A172 (cell line): ENCODE measurements at regions not wholly inside any gene's neighbourhood (a gene's known extent, or its start where the extent isn't known, plus 50 kb on each side); places are given as distances from the start of the nearest gene placed in this dataset.
A peak's percentile ranks its signal among the peaks of the same experiment; 100 is the strongest.
"Not testable (repeated sequence)": the region's sequence is repeated elsewhere in the genome, so short reads cannot be mapped to it uniquely, and the experiment has no call there.

ENCODE experiments used
- DNase-seq: peaks from one replicate; pipeline ENCODE4 v3.0.0-alpha.2; 2015; ENCODE audit warnings: low spot score

DNA sequence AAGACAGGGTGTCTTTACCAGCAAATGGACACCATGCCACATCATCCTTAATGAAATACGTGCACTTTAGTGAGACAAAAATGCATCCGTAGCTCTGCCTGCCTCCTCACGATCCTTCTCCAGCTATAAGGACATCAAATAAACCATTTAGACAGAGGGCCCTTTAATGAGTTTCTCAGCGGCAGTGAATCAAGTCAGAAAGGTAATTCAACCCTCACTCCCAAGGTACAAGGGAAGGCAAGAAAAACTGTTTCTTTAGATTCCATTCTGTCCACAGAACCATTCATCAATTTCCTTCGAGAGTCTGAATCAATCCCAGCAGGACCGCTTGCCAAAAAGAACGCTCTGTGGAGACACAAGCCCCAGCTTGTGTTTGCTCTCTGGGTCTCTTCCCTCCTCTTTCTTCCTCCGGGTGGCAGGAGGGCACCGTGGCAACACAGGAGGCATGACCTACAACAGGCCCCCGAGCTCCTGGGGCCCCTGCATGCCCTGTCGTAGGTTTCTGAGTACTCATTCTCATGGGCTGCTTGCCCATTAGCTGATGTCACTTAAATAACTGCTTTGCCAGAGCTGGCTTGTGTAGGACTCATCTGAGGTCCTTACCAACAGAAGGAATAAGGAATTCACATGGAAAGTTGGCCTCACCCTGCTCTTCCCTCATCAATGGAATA lies 297.8 kb upstream of the PRKCQ start:
- DNase-seq, result no peak

DNA sequence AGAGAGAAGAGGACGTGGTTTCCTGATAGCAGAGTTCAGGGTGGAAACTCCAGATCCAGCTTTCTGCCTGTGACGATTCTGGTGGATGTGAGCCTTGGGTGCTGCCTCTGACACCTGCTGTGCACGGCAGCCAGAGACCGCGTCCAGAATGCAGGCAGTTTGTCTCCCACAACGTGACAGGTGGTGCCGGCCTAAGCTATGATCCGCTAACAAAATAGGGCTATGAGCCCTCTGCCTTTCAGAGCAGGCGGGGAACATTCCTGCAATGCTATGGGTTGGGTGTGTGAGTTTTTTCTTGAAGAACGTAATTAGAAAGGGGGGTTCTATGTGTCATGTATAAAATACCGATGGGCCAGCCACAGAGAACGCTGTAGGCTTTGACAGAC lies 297.3 kb upstream of the PRKCQ start:
- DNase-seq, result no peak

DNA sequence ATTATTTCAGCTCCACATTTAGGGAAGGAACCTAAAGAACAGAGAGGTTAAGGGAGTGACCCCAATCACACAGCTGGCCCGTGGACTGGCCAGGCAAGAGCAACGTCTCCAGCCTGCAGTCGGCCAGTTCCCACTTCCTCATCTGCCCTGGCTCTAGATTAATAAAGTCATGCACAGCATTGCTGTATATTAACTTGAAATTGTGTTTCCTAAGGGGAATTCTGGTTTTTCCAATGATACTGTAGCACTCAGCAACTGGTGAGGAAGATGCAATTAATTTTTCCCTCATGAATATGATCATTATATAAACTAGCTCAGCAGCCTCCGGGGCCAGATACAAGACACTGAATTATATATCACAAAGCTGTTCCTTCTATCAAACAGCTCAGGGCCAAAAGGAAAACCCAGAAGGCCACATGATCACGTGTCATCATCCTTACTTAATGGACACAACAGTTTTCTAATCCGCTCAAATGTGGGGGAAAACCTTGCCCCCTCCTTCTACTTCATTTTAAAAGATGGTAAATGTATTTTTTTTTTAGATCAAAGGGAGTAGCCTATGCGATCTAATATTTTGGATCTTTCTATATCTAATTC lies 295.3 kb upstream of the PRKCQ start:
- DNase-seq, result no peak

DNA sequence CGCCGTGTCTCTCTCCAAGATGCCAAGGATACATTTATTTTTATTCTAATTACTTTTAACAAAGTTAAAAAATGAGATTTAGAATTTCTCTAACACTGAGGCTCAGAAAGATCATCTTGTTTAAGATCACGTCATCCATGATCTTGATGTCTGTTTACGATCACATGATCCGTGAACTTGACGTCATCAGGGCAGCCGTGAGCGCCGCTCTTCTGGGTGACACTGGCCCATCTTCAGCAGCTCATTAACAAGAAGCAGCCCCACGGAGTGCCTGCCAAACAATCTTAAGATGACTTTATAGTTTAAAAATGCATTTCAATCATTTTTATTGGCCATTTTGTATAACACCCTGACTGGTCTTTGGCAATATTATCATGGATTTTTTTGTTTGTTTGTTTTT lies 291.1 kb upstream of the PRKCQ start:
- no peak for DNase-seq

DNA sequence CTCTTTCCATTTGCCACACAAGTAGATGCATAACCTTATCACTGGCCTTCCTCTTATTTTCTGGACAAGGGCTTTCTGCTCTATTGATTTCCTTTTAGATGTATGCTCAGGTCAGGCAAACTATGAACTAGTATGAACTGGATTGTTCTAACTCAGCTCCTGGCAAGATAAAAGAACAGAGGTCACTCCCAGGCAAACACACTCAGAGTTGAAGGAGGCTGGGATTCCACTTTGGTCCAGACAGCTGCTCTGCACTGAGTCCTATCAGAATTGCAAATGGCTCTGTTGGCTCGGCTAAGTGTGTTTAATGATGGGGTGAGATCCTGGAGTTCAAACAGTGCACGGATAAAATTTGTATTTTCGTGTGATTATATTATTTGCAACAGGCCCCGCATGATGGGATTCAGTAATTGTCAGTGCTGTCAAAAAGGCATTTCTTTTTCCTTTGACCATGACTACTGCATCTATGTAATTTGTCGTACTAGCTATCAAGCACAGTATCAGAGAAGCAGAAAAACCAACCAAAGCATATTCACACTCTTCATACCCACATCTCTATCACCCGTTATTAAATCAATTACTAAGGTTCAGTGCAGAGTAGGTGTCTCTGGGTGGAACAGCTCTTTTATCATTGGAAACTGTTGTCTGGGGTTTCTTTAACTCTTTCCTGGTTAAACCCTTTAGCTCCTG lies 288.1 kb upstream of the PRKCQ start:
- DNase-seq, result no peak

DNA sequence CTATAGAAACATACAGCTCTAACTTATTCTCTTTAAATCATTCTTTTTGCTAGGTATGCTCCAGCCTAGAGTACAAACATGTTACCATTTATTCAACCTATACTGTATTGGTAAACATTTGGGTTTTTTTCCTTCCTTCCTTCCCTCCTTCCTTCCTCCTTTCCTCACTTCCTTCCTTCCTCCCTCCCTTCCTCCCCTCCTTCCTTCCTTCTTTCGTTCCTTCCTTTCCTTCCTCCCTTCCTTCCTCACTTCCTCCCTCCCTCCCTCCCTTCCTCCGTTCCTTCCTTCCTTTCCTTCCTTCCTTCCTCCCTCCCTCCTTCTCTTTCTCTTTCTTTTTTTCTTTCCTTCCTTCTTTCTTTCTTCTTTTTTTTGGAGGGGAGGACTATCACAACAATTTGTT lies 286.7 kb upstream of the PRKCQ start:
- DNase-seq, result no peak

DNA sequence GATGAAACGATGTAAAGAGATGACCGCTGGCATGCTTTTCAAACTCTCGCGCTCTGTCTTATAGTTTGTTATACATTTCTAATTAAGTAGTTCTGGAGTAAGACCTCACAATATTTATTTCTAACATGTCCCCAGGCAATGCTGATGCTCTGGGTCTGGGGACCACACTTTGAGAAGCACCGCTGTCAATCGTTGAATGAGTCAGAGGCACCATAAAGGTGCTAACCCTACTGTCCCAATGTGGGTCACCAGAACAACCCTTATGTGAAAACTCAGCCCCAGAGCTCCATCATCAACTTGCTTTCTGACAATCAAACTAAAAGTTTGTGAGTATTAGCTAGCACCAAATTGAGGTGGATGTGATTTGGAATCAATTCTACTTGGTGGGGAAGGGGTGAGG lies 284.1 kb upstream of the PRKCQ start:
- DNase-seq, result no peak

DNA sequence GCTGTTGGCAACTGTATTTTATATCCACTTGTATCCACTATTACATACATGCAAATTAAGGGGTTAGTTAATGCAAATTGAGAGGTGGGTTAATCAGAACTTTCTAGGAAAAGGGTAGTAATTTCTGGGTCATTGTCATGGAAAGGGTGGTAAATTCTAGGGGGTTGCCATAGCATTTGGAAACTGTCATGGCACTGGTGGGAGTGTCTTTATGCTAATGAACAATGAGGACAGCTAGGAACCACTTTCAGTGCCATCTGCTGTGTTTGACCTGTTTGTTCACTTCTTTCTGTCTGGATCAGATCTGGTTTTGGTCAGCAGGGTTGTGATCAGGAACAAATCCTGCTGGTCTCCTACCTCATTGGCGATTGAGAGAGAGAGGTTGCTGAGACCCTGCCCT lies 283.3 kb upstream of the PRKCQ start:
- DNase-seq, result no peak

DNA sequence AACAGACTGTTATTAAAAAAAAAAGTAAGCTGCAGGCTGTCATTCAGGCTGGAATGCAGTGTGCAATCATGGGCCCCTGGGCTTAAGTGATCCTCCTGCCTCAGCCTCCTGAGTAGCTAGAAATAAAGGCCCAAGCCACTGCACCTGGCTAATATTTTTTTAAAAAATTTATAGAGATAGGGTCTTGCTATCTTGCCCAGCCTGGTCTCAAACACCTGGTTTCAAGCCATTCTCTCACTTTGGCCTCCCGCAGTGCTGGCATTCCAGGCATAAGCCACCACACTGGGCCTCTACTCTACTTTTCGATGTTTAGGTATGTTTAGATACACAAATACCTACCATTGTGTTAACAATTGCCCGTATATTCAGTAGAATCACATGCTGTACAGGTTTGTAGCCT lies 270.4 kb upstream of the PRKCQ start:
- no peak for DNase-seq

DNA sequence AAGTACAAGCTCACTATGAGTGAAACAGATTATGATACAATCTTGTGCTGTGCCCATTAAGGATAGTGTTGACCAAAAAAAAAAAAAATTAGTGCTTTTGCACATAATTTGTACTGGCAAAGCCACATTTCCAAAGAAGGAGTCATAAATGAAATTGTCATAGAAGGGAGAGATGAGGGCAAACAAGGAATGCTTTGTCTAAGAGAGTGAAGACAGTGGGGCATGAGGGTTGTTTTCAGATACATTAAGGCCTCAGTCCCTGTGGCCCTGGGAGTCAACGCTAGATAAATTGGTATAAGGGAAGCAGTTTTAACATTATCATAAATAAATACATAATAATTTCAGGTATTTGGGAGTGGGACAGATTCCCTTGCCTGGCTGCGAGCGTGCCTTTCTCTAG lies 267.5 kb upstream of the PRKCQ start:
- DNase-seq, result no peak

DNA sequence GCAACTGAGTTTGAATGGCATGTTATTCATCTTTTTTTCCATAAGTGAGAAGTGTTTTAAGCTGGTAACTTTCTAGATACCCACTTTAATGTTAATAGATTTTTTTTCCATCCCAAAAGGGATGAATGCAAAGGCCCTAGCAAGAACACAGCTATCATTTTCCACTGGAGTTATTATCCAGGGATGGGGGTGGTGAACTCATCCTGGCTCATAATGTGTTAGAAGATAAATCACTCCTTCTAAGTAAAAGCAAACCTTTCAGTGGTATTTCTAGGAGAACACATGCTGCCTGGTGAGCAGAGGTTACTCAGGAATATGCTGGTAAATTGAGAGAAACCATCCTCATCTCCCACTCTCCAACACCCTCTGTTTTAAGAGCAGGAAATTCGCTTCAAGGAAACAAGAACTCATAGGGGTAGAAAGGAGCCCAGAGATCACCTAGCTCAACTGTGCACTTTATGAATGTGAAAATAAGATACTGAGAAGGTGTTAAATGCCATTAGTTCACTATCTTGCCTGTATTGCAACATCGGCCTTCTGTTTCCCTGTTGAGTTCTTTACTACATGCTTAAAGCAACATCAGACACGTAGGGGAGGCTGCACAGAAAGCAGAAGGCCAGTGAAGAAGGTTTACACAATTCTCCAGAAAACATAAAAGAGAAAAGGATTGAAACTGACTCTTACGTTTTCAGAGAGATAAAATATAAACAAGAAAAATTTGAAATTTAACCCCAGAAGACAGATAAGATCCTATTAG lies 264.0 kb upstream of the PRKCQ start:
- no peak for DNase-seq

DNA sequence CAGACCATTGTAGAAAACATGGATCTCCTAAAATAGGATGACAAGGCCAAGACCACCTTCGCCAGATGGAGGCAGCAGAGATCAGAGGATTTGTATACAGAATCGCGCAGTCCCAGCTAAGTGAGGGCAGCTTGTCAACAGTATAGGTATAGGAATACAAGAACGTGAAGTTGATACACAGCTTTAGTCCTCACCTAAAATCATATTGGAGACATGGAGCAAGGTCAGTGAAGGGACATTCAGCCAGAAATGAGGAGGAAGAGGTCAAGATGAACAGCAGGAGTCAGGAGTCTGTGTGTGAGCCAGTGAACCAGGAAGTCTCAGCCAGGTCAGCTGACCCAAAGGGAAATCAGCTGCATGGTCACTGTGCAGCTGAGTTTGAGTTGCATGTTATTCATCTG lies 263.4 kb upstream of the PRKCQ start:
- DNase-seq, result no peak

DNA sequence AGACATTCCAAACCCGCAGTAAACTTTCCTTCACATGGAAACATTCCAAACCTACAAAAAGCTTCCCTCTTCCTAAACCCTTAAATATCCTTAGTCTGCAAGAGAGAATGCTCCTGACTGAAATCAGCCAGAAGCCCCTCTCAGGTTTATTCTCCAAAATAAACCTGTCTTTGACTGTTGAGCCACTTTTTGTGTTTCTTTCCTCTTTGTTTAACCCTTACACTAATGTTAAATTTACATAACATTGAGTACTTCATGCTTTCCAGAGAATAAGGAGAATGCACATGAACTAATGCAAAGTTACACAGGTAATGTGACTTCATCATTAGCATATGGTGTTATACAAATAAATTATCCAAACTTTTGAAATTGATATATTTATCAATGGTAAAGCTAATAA lies 262.6 kb upstream of the PRKCQ start:
- DNase-seq, result no peak

DNA sequence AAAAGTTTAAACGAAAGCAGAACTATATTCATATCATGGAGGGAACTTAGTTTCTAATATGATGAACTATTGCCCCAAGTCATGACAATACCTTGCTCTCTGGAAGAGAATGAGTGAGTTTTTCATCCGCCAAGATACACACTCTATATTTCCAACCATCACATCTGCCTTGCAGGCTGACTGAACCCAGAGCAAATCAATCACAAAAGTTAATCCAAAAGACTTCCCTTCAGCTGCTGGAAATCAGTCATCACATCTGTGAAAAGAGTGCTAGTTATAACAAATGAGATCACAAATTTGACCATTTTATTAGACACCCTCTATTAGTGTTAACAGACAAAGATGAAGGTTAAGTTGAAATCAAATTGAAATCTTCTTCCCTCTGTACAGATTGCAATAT lies 261.7 kb upstream of the PRKCQ start:
- no peak for DNase-seq

DNA sequence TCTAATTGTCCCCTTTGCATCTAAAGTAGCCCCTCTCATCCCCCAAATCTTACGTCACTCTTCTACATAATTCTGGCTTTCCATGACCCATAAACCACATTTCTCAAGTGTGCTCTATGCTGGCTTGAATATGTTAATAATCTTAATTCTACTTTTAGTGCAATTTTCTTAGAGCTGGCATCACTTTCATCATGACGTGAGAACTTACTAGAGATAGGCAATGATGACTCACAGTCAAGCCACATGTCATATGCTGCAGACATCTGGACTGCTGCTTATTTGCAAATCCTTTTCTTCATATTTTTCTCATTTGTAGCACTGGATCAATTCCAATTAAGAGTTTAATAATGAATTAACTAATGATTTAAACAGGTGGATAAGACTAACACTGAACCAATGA lies 260.7 kb upstream of the PRKCQ start:
- peak; percentile 44 for DNase-seq

DNA sequence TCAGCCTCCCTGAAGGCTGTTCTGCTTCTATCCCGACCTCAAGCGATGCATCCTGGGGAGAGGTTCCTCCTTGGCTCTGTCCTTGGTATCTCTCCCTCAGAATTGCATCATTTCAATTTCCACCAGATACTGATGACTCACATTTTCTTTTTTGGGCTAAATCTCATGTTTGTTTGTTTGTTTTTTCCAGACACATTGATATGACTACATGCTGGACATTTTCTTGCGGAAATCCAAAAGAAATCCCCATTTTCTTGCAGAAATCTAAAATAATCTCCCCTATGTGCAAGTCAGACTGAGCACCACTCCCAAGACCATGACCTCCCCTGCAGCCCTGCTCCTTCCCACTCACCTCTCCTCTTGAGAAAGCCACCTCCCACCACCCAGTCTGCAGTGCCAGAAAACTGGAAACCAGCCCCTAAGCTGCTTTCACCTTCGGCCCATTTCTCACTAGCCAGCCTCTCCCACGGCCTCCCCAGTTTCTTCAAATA lies 260.2 kb upstream of the PRKCQ start:
- DNase-seq, result peak; percentile 34

DNA sequence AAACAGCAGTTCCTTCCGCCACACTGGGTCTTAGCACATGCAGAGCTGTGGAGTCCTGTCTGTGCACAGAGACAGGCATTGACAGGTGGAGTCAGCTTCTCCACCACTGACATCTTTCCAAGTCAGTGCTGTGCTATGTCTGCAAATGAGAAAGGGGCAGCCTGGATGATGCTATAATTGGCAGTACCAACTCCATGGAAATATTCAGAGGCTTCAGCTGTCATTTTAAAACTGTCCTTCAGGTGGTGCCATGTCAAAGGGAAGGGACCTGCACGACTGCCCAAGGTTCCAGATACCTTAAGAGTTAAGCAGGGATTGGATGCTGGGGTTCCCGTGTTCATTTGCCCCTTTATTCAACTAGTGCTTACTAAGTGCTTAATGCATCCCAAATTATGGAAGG lies 258.0 kb upstream of the PRKCQ start:
- DNase-seq, result peak; percentile 6

DNA sequence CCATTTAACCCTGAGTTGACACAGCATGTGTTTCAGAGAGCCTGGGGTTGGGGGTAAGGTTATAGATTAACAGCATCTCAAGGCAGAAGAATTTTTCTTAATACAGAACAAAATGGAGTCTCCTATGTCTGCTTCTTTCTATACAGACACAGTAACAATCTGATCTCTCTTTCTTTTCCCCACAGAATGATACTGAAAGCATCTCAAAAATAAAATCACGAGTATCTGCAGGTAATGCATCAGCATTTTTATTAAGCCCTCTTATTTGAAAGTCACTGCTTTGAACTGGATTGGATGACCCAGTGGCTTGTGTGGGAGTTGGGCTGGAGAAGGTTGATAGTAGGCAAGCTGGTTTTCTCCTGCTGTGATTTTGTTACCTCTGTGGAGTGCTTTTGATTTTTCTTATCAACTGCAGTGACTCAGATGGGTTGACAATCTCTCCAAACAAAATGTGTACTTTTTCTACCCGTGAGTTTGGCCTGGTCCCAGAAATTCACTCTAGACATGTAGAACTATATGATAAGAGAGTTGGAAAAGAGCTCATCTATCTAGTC lies 253.5 kb upstream of the PRKCQ start:
- DNase-seq, result no peak

DNA sequence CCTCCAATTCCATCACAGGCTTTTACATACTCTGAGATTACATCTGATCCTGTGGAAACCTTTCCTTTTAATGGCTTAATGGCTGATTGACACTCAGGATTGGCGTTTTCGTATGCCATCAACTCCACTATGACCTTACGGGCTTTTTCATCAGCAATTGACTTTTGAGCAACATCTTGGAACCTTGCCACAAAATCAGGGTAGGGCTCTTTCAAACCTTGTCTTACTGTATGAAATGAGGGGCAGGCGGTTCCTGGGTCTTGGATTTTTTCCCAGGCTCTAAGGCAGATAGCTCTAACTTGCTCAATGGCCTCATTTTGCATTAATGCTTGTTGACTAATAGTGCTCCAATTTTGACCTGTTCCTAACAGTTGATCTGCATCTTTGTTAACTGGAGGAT lies 250.9 kb upstream of the PRKCQ start:
- not testable (repeated sequence) for DNase-seq

DNA sequence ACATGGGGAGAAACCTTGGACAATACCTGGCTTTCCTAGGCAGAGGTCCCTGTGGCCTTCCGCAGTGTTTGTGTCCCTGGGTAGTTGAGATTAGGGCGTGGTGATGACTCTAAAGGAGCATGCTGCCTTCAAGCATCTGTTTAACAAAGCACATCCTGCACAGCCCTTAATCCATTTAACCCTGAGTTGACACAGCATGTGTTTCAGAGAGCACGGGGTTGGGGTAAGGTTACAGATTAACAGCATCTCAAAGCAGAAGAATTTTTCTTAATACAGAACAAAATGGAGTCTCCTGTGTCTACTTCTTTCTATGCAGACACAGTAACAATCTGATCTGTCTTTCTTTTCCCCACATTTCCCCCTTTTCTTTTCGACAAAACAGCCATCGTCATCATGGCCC lies 244.7 kb upstream of the PRKCQ start:
- DNase-seq, result not testable (repeated sequence)

DNA sequence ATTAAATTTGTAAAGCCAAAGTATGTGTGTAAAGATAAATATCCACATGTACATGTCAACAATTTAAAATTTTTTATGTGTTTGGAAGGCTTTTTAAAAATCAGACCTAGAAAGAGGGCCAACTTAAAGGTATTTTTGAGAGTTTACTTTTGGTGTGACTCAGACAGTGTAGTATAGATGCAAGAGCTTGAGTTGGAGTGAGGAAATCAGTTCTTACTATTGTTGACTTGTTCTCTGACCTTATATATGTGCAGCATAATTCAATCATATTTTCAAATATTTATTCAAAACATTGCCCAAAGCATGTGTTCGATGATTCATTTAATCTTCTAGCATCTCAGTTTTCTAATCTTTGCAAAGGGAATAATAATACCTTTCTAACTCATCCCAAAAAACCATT lies 243.7 kb upstream of the PRKCQ start:
- no peak for DNase-seq

DNA sequence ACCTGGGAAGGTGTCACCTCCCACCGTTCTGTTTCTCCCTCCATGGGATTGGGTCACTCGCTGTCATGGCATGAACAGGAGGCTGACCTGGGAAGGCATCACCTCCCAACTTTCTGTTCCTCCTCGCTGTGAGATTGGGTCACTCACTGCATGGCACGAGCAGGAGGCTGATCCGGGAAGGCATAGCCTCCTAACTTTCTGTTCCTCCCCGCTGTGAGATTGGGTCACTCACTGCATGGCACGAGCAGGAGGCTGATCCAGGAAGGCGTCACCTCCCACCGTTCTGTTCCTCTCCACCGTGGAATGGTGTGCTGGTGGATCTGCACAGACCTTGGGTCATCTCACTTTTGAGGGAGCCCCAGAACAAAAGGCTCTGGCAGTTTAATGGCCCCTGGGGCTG lies 239.2 kb upstream of the PRKCQ start:
- DNase-seq, result no peak
